Glutamatergic neuron (in vitro differentiated cells): ENCODE measurements at regions not wholly inside any gene's neighbourhood (a gene's known extent, or its start where the extent isn't known, plus 50 kb on each side); places are given as distances from the start of the nearest gene placed in this dataset.

Experiments used
- DNase-seq: peaks from one replicate; pipeline ENCODE4 v3.0.0; 2022
- H3K27ac Mint-ChIP-seq: one replicate; pipeline ENCODE4 v1.8.0; 2020; ENCODE audit warnings: mild to moderate bottlenecking, mixed read lengths, inconsistent platforms; ENCODE audit not compliant: unreplicated experiment
- H3K27me3 Mint-ChIP-seq: one replicate; pipeline ENCODE4 v1.8.0; 2020; ENCODE audit warnings: mild to moderate bottlenecking, moderate library complexity, mixed read lengths, inconsistent platforms; ENCODE audit not compliant: unreplicated experiment
- H3K36me3 Mint-ChIP-seq: one replicate; pipeline ENCODE4 v1.8.0; 2020; ENCODE audit warnings: mild to moderate bottlenecking, mixed read lengths, inconsistent platforms; ENCODE audit not compliant: unreplicated experiment
- H3K4me1 Mint-ChIP-seq: one replicate; pipeline ENCODE4 v1.8.0; 2020; ENCODE audit warnings: mild to moderate bottlenecking, low read depth, mixed read lengths, inconsistent platforms; ENCODE audit not compliant: unreplicated experiment
- H3K4me3 Mint-ChIP-seq: one replicate; pipeline ENCODE4 v1.8.0; 2020; ENCODE audit warnings: mild to moderate bottlenecking, mixed read lengths, inconsistent platforms; ENCODE audit not compliant: unreplicated experiment
- H3K9me3 Mint-ChIP-seq: one replicate; pipeline ENCODE4 v1.8.0; 2020; ENCODE audit warnings: mild to moderate bottlenecking, moderate library complexity, mixed read lengths, inconsistent platforms; ENCODE audit not compliant: unreplicated experiment
- TF ChIP-seq, protein P1 (sequence below): fragments of 200-600 bp; sonication (generic); IDR thresholded peaks from one replicate; pipeline ENCODE4 v1.5.0; 2021; ENCODE audit not compliant: partially characterized antibody, unreplicated experiment

DNA sequence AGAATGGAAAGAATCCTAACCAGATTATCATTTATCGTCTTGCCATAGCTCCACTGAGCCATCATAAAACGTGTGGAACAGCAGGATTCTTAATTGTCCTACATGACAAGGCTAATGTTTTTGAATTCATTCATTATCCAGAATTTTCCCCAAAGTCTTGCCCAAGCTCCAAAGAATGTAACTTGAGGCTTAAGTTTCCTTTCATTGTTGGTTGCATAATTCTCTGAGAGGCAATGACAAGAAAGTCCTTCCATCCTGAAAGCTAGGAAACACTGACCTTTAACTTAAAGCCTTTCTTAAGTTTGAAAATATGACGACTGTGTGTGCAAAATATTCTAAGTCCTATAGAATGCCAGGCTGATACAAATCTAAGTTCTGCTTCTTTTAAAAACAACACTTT, 546.1 kb downstream of the SUCLA2 start:
- no peak for DNase-seq
- Mint-ChIP-seq H3K27ac (no peak overlapping the region), H3K9me3 (no peaks in the 10 kb centered on the region), H3K36me3 (no peaks in the 10 kb centered on the region), H3K4me1 (peaks cover 3% of the 10 kb centered on the region), H3K4me3 (no peak overlapping the region), H3K27me3 (no peaks in the 10 kb centered on the region)
- TF ChIP-seq, protein P1, sequence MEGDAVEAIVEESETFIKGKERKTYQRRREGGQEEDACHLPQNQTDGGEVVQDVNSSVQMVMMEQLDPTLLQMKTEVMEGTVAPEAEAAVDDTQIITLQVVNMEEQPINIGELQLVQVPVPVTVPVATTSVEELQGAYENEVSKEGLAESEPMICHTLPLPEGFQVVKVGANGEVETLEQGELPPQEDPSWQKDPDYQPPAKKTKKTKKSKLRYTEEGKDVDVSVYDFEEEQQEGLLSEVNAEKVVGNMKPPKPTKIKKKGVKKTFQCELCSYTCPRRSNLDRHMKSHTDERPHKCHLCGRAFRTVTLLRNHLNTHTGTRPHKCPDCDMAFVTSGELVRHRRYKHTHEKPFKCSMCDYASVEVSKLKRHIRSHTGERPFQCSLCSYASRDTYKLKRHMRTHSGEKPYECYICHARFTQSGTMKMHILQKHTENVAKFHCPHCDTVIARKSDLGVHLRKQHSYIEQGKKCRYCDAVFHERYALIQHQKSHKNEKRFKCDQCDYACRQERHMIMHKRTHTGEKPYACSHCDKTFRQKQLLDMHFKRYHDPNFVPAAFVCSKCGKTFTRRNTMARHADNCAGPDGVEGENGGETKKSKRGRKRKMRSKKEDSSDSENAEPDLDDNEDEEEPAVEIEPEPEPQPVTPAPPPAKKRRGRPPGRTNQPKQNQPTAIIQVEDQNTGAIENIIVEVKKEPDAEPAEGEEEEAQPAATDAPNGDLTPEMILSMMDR, result no peak

- no peaks in the 10 kb centered on the region for H3K9me3 Mint-ChIP-seq
- TF ChIP-seq, protein P1, result no peak
- H3K4me3 Mint-ChIP-seq, result no peak overlapping the region
- no peaks in the 10 kb centered on the region for H3K27me3 Mint-ChIP-seq
- DNase-seq, result no peak
- H3K36me3 Mint-ChIP-seq, result no peaks in the 10 kb centered on the region
- H3K27ac Mint-ChIP-seq, result no peak overlapping the region
- no peaks in the 10 kb centered on the region for H3K4me1 Mint-ChIP-seq
Observed at GRCh38 chr13:47437406-47437805, 540.6 kb upstream of the HTR2A start.

DNA sequence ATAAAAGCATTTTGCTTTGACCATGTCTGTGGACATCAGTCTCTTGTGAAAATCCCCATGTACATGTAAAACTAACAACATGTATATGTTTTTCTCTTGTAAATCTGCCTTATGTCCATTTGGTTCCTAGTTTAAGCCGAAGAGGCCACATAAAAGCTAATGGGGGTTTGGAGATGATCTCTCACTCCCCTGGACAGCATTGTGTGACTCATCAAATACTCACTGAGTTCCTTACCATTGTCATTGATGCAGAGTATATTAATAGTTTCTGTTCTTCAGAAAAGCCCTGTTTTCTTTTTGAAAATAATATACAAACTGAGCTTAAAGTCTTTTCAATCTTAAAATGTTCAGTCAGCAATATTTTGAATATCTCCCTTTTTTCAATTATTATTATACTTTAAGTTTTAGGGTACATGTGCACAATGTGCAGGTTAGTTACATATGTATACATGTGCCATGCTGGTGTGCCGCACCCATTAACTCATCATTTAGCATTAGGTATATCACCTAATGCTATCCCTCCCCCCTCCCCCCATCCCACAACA, 536.7 kb upstream of the HTR2A start:
- TF ChIP-seq, protein P1, result no peak
- no peak for DNase-seq
- no peaks in the 10 kb centered on the region for H3K9me3 Mint-ChIP-seq

DNA sequence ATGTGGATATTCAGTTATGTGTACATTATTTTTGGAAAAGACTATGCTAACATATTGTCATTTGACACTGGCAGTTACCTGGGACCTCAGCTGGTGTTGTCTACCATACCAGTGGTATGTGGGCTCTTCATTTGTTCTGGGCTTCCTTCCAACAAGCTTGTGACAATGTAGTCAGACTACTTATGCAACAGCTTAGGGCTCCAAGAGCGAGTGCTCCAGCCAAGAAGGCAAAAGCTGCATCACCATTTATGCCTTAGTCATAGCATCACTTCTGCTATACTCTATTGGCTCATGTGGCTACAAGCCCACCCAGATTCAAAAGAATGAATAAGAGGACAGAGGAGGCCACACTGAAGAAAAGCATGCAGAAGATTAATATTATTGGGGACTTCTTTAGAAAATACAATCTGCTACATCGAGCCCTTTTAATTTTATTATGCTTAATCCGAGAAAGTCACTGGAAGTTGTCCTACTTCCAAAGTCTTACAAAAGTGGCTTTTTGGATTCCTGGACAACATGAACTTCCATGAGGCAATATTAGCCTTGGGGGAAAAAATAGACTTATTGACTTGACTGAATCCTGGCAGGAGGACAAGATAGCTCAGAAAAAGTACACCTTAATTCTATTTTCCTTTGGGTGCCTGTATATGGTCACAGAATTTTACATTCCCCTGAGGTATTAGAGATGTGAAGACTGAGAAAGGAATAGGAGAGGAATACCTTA, 529.4 kb upstream of the HTR2A start:
- no peaks in the 10 kb centered on the region for H3K4me1 Mint-ChIP-seq
- H3K4me3 Mint-ChIP-seq, result no peak overlapping the region
- TF ChIP-seq, protein P1, result no peak
- no peaks in the 10 kb centered on the region for H3K9me3 Mint-ChIP-seq
- no peak for DNase-seq
- H3K36me3 Mint-ChIP-seq, result no peaks in the 10 kb centered on the region
- no peak overlapping the region for H3K27ac Mint-ChIP-seq
- H3K27me3 Mint-ChIP-seq, result peaks cover 1% of the 10 kb centered on the region

More for the DNA sequence above, 536.7 kb upstream of the HTR2A start:
- H3K36me3 Mint-ChIP-seq, result no peaks in the 10 kb centered on the region
- no peaks in the 10 kb centered on the region for H3K4me1 Mint-ChIP-seq
- H3K27ac Mint-ChIP-seq, result no peak overlapping the region
- no peak overlapping the region for H3K4me3 Mint-ChIP-seq
- no peaks in the 10 kb centered on the region for H3K27me3 Mint-ChIP-seq

GRCh38 chr13:47421525-47421924, 524.7 kb upstream of the HTR2A start:
- no peak for DNase-seq
- Mint-ChIP-seq H3K36me3 (no peaks in the 10 kb centered on the region), H3K4me3 (no peak overlapping the region), H3K27me3 (peaks cover 1% of the 10 kb centered on the region), H3K9me3 (no peaks in the 10 kb centered on the region), H3K4me1 (no peaks in the 10 kb centered on the region), H3K27ac (no peak overlapping the region)
- TF ChIP-seq, protein P1, result no peak
